Stimulated activated CD8-positive, alpha-beta memory T cell treated with anti-CD3 and anti-CD28 coated beads, Interleukin-2, amount 100 ng/mL, for 48 hours (primary cell): ENCODE measurements at regions not wholly inside any gene's neighbourhood (a gene's known extent, or its start where the extent isn't known, plus 50 kb on each side); places are given as distances from the start of the nearest gene placed in this dataset.
"Not testable (repeated sequence)": the region's sequence is repeated elsewhere in the genome, so short reads cannot be mapped to it uniquely, and the experiment has no call there.

Experiments
- DNase-seq, 2 donors: peaks; one replicate each; pipeline ENCODE4 v3.0.0-alpha.2; 2020; ENCODE audit warnings: low read depth in 2 of 2

DNA sequence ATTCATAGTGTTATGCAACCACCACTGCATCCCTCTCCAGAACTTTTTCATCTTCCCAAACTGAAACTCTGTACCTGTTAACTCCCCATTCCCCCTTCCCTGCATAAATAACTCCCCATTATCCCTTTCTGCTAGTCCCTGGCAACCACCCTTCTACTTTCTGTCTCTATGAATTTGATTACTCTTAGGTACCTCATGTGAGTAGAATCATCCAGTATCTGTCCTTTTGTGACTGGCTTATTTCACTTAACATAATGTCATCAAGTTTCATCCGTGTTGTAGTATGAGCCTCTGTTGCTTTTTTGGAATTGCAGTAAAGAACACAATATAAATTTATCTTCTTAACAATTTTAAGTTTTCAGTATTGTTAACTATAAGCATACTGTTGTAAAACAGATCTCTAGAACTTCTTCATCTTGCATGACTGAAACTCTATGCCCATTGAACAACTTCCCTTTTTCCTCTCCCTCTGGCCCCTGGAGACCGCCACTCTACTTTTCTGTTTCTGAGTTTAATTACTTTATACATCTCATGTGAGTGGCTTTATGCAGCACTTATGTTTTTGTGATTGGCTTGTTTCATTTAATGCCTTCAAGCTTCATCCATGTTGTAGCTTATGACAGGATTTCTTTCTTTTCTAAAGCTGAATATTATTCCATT, 87.3 kb upstream of the ABCC4 start:
- no peak for DNase-seq

DNA sequence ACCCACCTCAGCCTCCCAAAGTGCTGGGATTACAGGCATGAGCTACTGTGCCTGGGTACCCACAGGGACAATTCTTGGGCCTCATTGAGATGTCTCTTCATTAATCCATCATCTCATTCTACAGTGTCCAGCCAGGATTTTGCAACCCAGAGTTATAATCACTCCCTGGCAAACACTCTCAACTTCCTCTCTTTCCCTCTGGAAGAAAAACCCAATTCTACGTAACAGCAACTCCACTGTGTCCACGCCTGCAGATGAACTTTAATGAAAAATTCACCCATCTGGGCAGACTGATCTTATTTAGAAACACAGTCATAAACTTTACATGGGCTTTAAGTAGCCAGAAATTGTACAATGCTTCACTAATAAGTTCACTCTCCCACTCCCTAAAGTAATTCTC, 90.1 kb upstream of the ABCC4 start:
- no peak for DNase-seq

GRCh38 chr13:95391785-95392184, 90.5 kb upstream of the ABCC4 start:
- no peak for DNase-seq

- no peak for DNase-seq
Measured at GRCh38 chr13:95392597-95392996, 91.3 kb upstream of the ABCC4 start.

DNA sequence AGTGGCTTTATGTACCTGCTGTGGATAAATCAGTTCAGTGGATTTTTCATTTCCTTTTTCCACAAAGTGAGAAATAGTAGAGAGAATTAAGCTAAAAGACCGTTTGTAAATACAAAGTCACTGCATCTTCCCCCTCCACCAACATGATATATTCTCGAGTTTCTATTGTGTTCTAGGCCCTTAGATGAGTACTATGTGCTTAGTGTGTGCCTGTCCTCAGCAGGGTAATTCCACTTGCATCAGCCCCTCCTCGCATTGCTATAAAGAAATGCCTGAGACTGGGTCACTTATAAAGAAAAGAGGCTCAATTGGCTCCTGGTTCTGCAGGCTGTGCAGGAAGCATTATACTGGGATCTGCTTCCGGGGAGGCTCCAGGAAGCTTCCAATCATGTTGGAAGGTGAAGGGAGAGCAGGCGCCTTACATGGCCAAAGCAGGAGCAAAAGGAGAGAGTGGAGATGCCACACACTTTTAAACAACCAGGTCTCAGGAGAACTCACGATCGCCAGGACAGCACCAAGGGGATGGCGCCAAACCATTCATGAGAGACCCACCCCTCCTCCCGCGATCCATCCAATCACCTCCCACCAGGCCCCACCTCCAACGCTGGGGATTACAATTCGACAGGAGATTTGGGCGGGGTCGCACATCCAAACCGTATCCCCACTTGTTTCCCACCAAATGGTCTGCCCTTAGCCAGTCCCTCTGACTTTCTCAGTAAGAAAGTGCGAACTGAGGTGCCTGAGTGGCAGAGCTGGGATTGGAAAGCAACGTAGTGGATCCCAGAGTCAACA, 102.3 kb upstream of the ABCC4 start:
- DNase-seq = no peak

DNA sequence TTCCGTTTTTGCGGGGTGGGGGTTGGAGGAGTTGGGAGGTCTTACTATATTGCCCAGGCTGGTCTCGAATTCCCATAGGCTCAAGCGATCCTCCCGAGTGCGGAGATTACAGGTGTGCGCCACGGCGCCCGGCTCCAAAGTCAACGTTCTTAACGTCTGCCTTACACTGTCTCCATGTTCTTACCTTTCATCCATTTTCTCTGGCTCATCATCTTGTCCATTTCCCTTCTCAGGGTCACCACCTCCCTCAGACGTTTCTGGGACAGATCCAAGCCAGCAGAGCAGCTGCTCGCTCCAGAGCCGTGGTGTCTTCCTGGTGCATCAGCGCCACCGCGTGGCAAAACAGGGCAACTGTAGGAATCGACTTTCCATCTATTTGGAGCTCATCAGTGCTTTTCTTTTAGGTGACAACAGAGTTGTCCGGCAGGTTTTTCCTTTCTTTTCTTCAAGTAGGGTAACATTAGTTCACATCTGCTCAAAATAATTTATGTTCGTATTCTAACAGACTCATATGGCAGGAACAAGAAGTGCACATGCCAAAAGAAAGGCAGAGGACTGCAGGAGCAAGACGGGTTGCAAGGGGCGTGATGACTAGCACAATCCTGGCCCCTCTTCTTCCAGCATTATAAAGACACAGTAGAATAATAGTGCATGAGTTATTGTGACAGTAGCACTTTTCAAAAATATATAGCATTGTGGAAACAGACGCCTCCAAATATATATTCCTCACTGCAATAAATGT, 103.1 kb upstream of the ABCC4 start:
- peak; percentile 54 to 64 for DNase-seq

DNA sequence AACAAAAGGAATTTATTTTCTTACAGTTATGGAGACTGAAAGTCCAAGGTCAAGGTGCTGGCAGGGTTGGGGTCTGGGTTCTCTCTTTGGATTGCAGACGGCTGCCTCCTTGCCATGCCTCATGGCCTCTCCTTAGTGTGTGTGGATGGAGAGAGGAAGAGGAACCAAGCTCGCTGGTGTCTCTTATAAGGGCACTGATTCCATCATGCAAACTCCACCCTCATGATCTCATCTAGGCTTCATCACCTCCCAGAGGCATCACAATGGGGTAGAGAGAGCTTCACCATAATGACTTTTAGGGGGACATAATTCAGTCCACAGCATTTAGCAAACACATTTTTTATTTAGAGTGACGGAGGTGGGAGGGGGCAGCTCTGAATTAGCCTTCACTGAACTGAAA, 104.9 kb upstream of the ABCC4 start:
- no peak for DNase-seq

- no peak for DNase-seq
Measured at GRCh38 chr13:95411428-95412040, 110.3 kb upstream of the ABCC4 start.

DNA sequence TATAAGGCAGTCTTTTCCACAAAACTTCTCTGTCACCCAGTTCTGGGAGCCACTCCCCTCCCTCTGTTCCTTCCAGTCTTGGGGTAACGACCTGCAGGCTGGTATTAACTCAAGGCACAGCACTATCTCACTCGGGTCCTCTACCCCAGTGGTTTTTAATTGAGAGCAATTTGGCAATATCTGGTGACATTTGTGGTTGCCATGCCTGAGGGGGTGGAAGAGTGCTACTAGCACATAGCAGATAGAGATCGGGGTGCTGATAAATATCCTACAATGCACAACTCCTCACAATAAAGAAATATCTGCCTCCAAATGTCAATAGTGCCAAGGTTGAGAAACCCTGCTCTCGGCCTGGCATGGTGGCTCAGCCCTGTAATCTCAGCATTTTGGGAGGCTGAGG, 117.7 kb upstream of the ABCC4 start:
- no peak for DNase-seq

DNA sequence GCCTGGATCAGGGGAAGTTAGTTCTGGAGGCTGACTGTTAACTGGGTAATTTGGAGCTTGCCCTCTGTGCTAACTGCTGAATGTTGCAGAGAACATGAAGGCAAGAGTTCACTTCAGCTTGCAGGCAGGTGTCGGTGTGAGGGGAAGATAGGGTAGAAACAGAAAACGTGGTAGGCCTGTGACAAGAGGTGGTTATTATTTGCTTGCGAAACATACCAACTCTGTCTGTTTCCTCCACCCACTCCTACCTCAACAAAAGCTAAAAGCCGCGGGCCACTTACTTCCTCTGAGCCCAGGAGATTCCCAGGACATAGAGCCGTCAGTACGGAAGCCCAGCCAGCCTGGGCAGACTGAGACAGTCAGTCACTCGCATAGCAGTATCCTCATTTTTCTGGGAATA, 119.2 kb upstream of the ABCC4 start:
- DNase-seq = no peak

GRCh38 chr13:95426631-95427030, 125.4 kb upstream of the ABCC4 start:
- no peak for DNase-seq

GRCh38 chr13:95430525-95430924, 122.0 kb upstream of the CLDN10 start:
- DNase-seq = not testable (repeated sequence)

DNA sequence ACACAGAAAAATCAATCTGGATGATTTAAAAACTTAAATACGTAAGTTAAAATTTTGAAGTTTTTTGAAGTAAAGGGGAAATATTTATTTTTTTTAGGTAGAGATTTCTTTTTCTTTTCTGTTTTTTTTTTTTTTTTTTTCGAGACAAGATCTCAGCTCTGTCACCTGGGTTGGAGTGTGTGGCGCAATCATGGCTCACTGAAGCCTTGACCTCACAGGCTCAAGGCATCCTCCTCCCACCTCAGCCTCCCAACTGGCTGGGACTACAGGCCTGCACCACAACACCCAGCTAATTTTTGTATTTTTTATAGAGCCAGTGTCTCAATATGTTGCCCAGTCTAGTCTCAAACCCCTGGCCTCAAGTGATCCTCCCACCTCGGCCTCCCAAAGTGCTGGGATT, 120.4 kb upstream of the CLDN10 start:
- DNase-seq = no peak

GRCh38 chr13:95433537-95433936, 119.0 kb upstream of the CLDN10 start:
- no peak for DNase-seq

DNA sequence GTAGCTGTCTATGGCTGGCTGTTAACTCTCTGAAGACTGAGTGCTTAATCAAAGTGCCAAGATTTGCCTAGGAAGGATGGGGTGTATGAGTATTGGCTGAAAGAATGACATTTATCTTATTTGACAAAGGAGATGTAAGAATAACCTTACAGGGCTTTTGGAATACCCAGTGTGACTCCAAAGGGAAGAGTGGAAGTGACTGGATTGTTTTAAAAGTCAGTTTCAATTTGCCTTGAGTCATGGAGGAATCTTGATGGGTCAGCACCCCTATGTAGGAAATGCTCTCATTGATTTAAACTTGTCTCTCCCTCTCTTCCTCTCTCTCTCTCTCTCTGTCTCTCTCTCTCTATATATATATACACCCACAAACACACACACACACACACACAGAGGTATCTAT, 118.4 kb upstream of the CLDN10 start:
- no peak for DNase-seq

DNA sequence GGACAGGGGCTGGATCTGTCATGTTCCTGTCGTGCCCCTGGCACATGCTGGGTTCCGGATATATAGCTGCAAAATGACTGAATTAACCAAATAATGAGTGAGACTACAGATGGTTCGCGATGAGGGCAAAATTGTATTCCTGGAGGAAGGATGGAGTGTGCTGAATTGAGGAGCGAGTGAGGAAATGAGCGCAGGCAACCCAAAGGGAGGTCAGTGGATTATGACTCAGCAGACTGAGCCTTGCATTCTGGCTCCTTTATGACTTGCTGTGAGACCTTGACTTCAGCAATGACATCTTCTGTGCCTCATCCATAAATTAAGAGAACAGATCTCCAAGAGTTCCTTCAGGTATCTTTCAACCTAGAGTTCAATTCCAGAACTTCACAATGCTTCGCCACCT, 115.0 kb upstream of the CLDN10 start:
- DNase-seq = no peak

DNA sequence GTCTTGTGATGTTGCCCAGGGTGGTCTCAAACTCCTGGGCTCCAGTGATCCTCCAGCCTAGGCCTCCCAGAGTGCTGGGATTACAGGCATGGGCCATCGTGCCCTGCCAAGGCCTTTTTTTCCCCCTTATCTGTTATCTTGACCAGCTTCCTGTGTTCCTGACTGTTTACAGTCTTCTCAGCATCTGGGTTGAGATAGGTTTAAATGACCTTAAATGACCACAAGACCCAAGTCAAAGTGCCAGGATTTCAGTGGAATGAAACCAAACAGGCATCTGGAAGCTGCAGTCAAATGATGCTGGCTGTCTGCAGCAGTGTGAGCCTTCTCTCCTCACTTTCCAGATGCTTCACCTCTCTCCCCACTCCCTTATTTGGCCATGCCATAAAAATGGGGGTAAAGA, 114.2 kb upstream of the CLDN10 start:
- no peak for DNase-seq

GRCh38 chr13:95440441-95441088, 112.0 kb upstream of the CLDN10 start:
- no peak for DNase-seq

- no peak for DNase-seq
Measured at GRCh38 chr13:95441326-95441725, 111.2 kb upstream of the CLDN10 start.

GRCh38 chr13:95444006-95444730, 108.4 kb upstream of the CLDN10 start:
- DNase-seq = no peak

- no peak for DNase-seq
Measured at GRCh38 chr13:95445131-95445530, 107.4 kb upstream of the CLDN10 start.
